PC-9 (cell line): ENCODE measurements at regions not wholly inside any gene's neighbourhood (a gene's known extent, or its start where the extent isn't known, plus 50 kb on each side); places are given as distances from the start of the nearest gene placed in this dataset.

Experiments used
- CTCF ChIP-seq: fragments of 200-600 bp; sonication (generic); conservative IDR thresholded peaks from 2 replicates; pipeline ENCODE4 v1.6.1; 2017; ENCODE audit warnings: mixed run types, antibody characterized with exemption, mild to moderate bottlenecking, moderate library complexity
- EZH2 ChIP-seq: fragments of 200-600 bp; sonication (generic); IDR thresholded peaks from 2 replicates; pipeline ENCODE4 v1.8.0; 2017; ENCODE audit warnings: antibody characterized with exemption, low read depth

- no peak for TF ChIP-seq CTCF
- TF ChIP-seq EZH2, result no peak
Observed at GRCh38 chr7:68438811-68439210, 1159.5 kb upstream of the AUTS2 start.
